ENCODE measurements at regions not wholly inside any gene's neighbourhood (a gene's known extent, or its start where the extent isn't known, plus 50 kb on each side); places are given as distances from the start of the nearest gene placed in this dataset.
"Not testable (repeated sequence)": the region's sequence is repeated elsewhere in the genome, so short reads cannot be mapped to it uniquely, and the experiment has no call there.

GRCh38 chr6:134599079-134599478 lies 281.2 kb upstream of the SGK1 start:
- DNase-seq: no peak

GRCh38 chr6:134596191-134596590 lies 278.3 kb upstream of the SGK1 start:
- no peak for DNase-seq

- no peak for DNase-seq
Observed at GRCh38 chr6:134594881-134595280, 277.0 kb upstream of the SGK1 start.

- no peak for DNase-seq
Observed at GRCh38 chr6:134593887-134594286, 276.0 kb upstream of the SGK1 start.

GRCh38 chr6:134593442-134593841 lies 275.5 kb upstream of the SGK1 start:
- no peak for DNase-seq

- DNase-seq: no peak
Observed at GRCh38 chr6:134593024-134593423, 275.1 kb upstream of the SGK1 start.

GRCh38 chr6:134590449-134590848 lies 272.5 kb upstream of the SGK1 start:
- no peak for DNase-seq

GRCh38 chr6:134590004-134590403 lies 272.1 kb upstream of the SGK1 start:
- DNase-seq: no peak

GRCh38 chr6:134589512-134589911 lies 271.6 kb upstream of the SGK1 start:
- DNase-seq: no peak

GRCh38 chr6:134588267-134588666 lies 270.4 kb upstream of the SGK1 start:
- DNase-seq: no peak

- DNase-seq: no peak
Observed at GRCh38 chr6:134585517-134585873, 267.6 kb upstream of the SGK1 start.

GRCh38 chr6:134584847-134585516 lies 267.1 kb upstream of the SGK1 start:
- no peak for DNase-seq

- DNase-seq: no peak
Observed at GRCh38 chr6:134577998-134578397, 260.1 kb upstream of the SGK1 start.

- DNase-seq: no peak
Observed at GRCh38 chr6:134575221-134575620, 257.3 kb upstream of the SGK1 start.

GRCh38 chr6:134574491-134574890 lies 256.6 kb upstream of the SGK1 start:
- no peak for DNase-seq

GRCh38 chr6:134569996-134570395 lies 252.1 kb upstream of the SGK1 start:
- DNase-seq: not testable (repeated sequence)

GRCh38 chr6:134564705-134565104 lies 246.8 kb upstream of the SGK1 start:
- no peak for DNase-seq

GRCh38 chr6:134560019-134560418 lies 242.1 kb upstream of the SGK1 start:
- no peak for DNase-seq

- no peak for DNase-seq
Observed at GRCh38 chr6:134557509-134557908, 239.6 kb upstream of the SGK1 start.

- DNase-seq: no peak
Observed at GRCh38 chr6:134555672-134556071, 237.8 kb upstream of the SGK1 start.

- DNase-seq: no peak
Observed at GRCh38 chr6:134553936-134554335, 236.0 kb upstream of the SGK1 start.

- DNase-seq: no peak
Observed at GRCh38 chr6:134551245-134551960, 233.5 kb upstream of the SGK1 start.

- no peak for DNase-seq
Observed at GRCh38 chr6:134550604-134551003, 232.7 kb upstream of the SGK1 start.

- no peak for DNase-seq
Observed at GRCh38 chr6:134549854-134550253, 231.9 kb upstream of the SGK1 start.
